ENCODE measurements at regions not wholly inside any gene's neighbourhood (a gene's known extent, or its start where the extent isn't known, plus 50 kb on each side); places are given as distances from the start of the nearest gene placed in this dataset.
"Not testable (repeated sequence)": the region's sequence is repeated elsewhere in the genome, so short reads cannot be mapped to it uniquely, and the experiment has no call there.

DNA sequence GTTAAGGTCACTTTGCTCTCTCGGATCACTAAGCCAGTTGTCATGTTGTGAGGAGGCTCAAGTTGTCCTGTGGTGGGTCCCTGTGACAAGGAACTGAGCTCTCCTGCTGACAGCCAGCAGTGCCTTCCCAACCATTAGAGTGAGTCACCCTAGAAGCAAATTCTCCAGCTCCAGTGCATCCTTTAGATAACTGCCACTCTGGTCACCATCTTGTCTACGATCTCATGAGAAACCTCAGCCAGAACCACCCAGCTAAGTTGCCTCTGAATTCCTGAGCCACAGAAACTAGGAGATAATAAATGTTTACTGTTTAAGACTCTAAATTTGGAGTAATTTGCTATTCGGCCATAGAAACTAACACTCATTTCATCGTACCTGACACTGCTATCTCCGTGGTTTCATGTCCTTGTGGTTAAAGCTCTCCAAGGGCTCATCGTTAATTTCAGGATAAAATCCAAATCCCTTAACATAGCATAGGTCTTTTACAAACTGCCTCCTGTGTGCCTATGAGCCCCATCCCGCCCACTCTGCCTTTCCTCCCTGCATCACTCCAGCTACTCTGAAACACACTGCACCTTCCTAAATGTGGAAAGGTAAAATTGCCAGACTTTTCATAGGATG, 56.5 kb upstream of the WIPF3 start:
- in situ Hi-C loops (cut with HindIII; ENCODE audit: low pct_unique_long_range_greater_than_20kb, low sequenced_read_pairs) = no loop called here
- DNase-seq (ENCODE audit: low read depth, low spot score) = no peak

DNA sequence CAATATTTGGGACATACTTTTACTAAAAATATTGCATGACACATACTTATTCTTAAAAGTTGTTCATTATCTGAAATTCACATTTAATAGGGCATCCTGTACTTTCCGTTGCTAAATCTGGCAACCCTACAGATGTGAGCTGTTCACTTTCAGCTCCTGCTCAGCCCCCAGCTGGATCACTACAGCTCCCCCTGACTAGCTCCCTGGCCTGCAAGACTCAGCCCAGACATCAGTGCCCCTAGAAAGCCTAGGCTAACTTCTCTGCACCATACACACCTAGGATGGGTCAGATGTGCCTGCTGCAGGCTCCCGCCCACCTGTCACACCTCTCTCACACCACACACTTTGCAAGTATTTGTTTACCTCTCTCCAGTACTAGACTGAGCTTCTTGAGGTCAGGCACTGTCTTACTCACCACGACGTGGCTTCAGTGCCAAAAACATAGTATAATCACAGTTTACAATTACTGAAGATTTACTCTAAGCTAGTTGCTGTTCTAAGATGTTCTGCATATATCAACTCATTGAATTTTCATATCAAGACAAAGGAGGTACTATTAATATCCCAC, 55.9 kb upstream of the WIPF3 start:
- DNase-seq (ENCODE audit: low read depth, low spot score); in situ Hi-C loops (cut with HindIII; ENCODE audit: low pct_unique_long_range_greater_than_20kb, low sequenced_read_pairs): not testable (repeated sequence)

DNA sequence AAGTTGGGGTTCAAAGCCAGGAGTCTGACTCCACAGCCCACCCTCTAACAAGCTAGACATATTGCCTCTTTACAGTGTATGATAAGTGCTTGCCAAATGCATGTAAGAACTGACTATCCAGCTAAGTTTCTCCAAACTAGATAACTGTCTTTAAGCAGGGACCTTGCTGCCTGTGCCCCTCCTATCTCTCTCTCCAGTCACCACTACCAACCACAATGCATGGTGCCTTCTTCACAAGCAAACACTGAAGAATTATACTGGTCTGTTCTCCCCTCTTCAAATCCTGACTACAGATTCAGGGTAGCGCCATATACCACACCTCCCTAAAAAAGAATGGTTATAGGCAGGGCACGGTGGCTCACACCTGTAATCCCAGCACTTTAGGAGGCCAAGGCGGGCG, 55.3 kb upstream of the WIPF3 start:
- in situ Hi-C loops (cut with HindIII; ENCODE audit: low pct_unique_long_range_greater_than_20kb, low sequenced_read_pairs); DNase-seq (ENCODE audit: low read depth, low spot score): not testable (repeated sequence)

DNA sequence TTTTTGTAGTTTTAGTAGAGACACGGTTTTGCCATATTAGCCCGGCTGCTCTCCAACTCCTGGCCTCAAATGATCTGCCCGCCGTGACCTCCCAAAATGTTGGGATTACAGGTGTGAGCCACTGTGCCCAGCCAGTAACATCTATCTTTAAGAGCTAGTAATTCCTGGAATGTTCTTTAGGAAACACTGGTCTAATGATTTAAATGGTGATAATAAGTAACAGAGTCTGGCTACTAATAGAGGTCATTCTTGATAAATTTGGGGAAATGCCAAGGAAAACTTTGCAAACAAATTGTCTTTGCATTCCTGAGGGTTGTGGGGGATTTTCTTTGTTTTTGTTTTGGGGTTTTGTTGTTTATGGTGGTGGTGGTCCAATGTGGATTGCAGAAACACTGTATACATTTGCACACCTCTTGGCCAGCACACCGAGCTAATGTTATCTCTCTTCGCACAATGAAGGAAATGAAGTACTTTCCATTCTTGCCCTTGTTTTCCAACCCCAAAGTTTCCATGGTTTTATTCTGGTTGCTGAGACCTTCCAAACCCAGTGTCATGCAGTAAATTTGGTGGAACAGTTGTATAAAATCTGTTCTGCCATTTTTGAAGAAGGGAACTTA, 51.3 kb upstream of the WIPF3 start:
- no peak for DNase-seq (ENCODE audit: low read depth, low spot score)
- in situ Hi-C loops (cut with HindIII; ENCODE audit: low pct_unique_long_range_greater_than_20kb, low sequenced_read_pairs) = no loop called here

Small RNA genes in the stretch of these regions (small RNA-seq; reads per million reads assigned to genes)
- gene MIR550A3 (0 reads per million in 2 experiments), gene TMSB4XP3 (0 reads per million in 2 experiments)
